Lung (tissue), 11 donors: ENCODE measurements at regions not wholly inside any gene's neighbourhood (a gene's known extent, or its start where the extent isn't known, plus 50 kb on each side); places are given as distances from the start of the nearest gene placed in this dataset.

ENCODE experiments used
- ATAC-seq: fragments of 200-7000 bp; cut with Tn5 transposase; one replicate; pipeline ENCODE4 v1.9.1; 2020; ENCODE audit warnings: moderate number of reproducible peaks; ENCODE audit not compliant: insufficient read depth, low FRiP score
- DNase-seq, 3 donors: peaks; one replicate each; pipeline ENCODE4 v3.0.0-alpha.2; 2013 to 2017
- H3K27ac ChIP-seq, 2 donors: one replicate each; pipeline ENCODE4 v1.5.1; 2013; ENCODE audit warnings: mild to moderate bottlenecking in 2 of 2, moderate library complexity in 2 of 2, control low read depth in 1 of 2, inconsistent platforms in 1 of 2, low read depth in 1 of 2, low read length in 1 of 2
- H3K27me3 ChIP-seq, 3 donors: one replicate each; pipeline ENCODE4 v1.5.1; 2013; ENCODE audit warnings: low read length in 2 of 3; ENCODE audit not compliant: control insufficient read depth in 3 of 3, insufficient read depth in 3 of 3
- H3K36me3 ChIP-seq, 4 donors: one replicate each; pipeline ENCODE4 v1.5.1; 2013; ENCODE audit warnings: low read length in 4 of 4, mild to moderate bottlenecking in 1 of 4, moderate library complexity in 1 of 4; ENCODE audit not compliant: control insufficient read depth in 4 of 4, insufficient read depth in 4 of 4
- H3K4me1 ChIP-seq, 5 donors: one replicate each; pipeline ENCODE4 v1.5.1; 2013; ENCODE audit warnings: low read length in 5 of 5, mild to moderate bottlenecking in 2 of 5, moderate library complexity in 1 of 5; ENCODE audit not compliant: control insufficient read depth in 5 of 5, insufficient read depth in 5 of 5
- H3K4me3 ChIP-seq: one replicate; pipeline ENCODE4 v1.5.1; 2013; ENCODE audit warnings: mild to moderate bottlenecking, control low read depth, moderate library complexity
- H3K9ac ChIP-seq, 2 donors: one replicate each; pipeline ENCODE4 v1.5.1; 2013; ENCODE audit warnings: low read length in 2 of 2, control low read depth in 1 of 2; ENCODE audit not compliant: insufficient read depth in 1 of 2
- H3K9me3 ChIP-seq, 4 donors: one replicate each; pipeline ENCODE4 v1.5.1; 2013; ENCODE audit warnings: low read length in 3 of 4, mild to moderate bottlenecking in 1 of 4, moderate library complexity in 1 of 4; ENCODE audit not compliant: control insufficient read depth in 4 of 4, insufficient read depth in 3 of 4
- WGBS, 2 donors: extraction: QIAGEN DNeasy Blood & Tissue Kit; methylation state at CpG; one replicate each; pipeline ENCODE4 v1.1.7; 2013; 5-methylcytosine and 5-hydroxymethylcytosine counted together
- TF ChIP-seq, protein P1 (sequence below): IDR thresholded peaks from 2 replicates; pipeline ENCODE4 v1.5.1; 2012; ENCODE audit warnings: mild to moderate bottlenecking; ENCODE audit errors: control extremely low read depth, extremely low read depth
- donor health status: control.
- donor health status: control.
- donor health status: Bipolar disorder and iron deficiency.
- donor health status: healthy.
- donor health status: DM: yes; HTN: yes; CAD: no.

DNA sequence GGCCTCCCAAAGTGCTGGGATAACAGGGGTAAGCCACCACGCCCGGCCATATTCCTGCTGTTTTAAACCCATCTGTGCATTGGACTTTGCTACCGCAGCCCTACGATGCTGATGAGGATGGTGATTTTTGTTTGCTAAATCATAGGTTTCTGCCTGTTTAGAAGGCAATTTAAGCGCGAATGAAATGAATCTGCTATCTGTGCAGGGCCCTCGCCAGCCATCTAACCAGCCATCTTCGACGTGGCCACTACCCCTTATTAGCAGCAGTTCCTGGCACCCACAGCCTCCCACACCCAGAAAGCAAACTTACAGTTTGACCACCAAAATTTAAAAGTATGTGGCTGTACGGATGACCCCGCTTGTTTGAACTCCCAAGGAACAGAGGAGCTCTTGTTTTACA lies 178.5 kb downstream of the SHOX start:
- no peak overlapping the region for H3K9ac ChIP-seq
- H3K9me3 ChIP-seq = peaks cover 0 to 4% (median 0%) of the 10 kb centered on the region in 4 donors
- H3K27me3 ChIP-seq = no peaks in the 10 kb centered on the region
- no peak overlapping the region for H3K4me3 ChIP-seq
- WGBS, 2 donors = 95 to 97% methylated on average over 11 of the region's 11 CpGs
- no peak for DNase-seq
- no peaks in the 10 kb centered on the region for H3K36me3 ChIP-seq
- H3K27ac ChIP-seq = no peak overlapping the region
- ATAC-seq = no peak
- TF ChIP-seq, protein P1, sequence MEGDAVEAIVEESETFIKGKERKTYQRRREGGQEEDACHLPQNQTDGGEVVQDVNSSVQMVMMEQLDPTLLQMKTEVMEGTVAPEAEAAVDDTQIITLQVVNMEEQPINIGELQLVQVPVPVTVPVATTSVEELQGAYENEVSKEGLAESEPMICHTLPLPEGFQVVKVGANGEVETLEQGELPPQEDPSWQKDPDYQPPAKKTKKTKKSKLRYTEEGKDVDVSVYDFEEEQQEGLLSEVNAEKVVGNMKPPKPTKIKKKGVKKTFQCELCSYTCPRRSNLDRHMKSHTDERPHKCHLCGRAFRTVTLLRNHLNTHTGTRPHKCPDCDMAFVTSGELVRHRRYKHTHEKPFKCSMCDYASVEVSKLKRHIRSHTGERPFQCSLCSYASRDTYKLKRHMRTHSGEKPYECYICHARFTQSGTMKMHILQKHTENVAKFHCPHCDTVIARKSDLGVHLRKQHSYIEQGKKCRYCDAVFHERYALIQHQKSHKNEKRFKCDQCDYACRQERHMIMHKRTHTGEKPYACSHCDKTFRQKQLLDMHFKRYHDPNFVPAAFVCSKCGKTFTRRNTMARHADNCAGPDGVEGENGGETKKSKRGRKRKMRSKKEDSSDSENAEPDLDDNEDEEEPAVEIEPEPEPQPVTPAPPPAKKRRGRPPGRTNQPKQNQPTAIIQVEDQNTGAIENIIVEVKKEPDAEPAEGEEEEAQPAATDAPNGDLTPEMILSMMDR = no peak
- no peaks in the 10 kb centered on the region for H3K4me1 ChIP-seq

DNA sequence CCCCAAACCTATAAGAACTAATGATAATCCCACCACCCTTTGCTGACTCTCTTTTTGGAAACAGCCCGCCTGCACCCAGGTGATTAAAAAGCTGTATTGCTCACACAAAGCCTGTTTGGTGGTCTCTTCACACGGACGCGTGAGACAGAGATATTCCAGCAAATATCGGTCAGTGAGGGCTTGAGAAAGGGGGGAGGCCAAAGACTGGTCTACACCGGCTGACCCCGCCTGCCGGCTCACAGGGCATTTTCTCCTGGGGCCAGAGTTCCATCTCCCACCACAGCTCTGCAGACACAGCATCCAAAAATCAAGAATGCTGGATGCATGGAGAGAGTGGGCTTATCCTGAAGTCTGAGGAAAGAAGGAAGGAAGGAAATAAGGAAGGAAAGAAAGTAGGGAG lies 176.0 kb downstream of the SHOX start:
- no peak overlapping the region for H3K9ac ChIP-seq
- TF ChIP-seq, protein P1 = no peak
- no peak for DNase-seq
- ATAC-seq = no peak
- H3K36me3 ChIP-seq = no peaks in the 10 kb centered on the region
- H3K27me3 ChIP-seq = no peaks in the 10 kb centered on the region
- no peak overlapping the region for H3K27ac ChIP-seq
- H3K9me3 ChIP-seq = peaks cover 0 to 4% (median 2%) of the 10 kb centered on the region in 4 donors
- no peaks in the 10 kb centered on the region for H3K4me1 ChIP-seq
- WGBS, 2 donors = 93 to 94% methylated on average over 8 of the region's 8 CpGs
- no peak overlapping the region for H3K4me3 ChIP-seq

DNA sequence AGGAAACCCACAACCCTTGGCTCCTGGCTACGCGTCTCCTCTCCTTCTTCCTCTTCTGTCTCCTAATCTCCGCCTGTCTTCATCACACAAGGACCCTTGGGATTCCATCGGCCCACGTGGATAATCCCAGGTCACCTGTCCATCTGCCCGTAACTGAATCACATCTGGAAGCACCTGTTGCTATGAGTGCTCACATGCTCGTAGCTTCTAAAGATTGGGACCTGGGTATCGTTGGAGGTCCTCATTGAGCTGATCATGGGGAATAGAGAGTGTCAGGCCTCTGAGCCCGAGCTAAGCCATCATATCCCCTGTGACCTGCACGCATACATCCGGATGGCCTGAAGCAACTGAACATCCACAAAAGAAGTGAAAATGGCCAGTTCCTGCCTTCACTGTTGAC lies 175.4 kb downstream of the SHOX start:
- no peak for ATAC-seq
- Histone ChIP-seq H3K27ac (no peak overlapping the region), H3K9ac (no peak overlapping the region), H3K9me3 (peaks cover 0 to 6% (median 2%) of the 10 kb centered on the region in 4 donors), H3K4me3 (no peak overlapping the region), H3K4me1 (no peaks in the 10 kb centered on the region), H3K27me3 (no peaks in the 10 kb centered on the region), H3K36me3 (no peaks in the 10 kb centered on the region)
- 76 to 84% methylated on average over 11 of the region's 11 CpGs for WGBS, 2 donors
- TF ChIP-seq, protein P1 = no peak
- no peak for DNase-seq

DNA sequence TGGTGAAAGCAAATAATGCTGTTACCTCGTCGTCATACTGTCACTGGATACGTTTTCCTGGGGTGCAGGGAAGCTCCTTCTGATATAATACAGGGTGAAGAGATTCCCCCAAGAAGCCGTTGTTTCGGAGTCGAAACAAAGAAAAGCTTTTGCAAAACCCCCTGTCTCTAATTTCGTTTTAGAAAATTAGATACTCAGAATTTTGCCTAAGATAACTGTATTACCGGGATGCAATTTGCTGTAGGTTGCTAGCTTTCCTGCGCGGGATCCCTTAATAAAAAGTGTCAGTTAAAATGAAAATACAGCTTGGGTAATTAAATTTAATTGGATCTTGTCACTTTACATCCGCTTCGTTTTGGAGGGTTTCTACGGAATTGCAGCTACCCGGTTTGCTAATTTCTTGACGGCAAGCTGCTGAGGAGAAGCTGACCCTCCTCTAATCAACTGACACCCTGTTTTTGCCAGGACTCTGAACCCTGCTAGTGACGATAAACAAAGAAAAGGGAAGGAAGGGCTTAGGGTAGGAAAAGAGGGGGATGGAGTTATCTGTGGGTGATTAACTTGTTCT lies 174.6 kb downstream of the SHOX start:
- Histone ChIP-seq H3K36me3 (no peaks in the 10 kb centered on the region), H3K27me3 (no peaks in the 10 kb centered on the region), H3K9me3 (peaks cover 0 to 10% (median 2%) of the 10 kb centered on the region in 4 donors), H3K27ac (no peak overlapping the region), H3K4me3 (no peak overlapping the region), H3K4me1 (no peaks in the 10 kb centered on the region), H3K9ac (no peak overlapping the region)
- DNase-seq (no peak), ATAC-seq (no peak)
- 20 to 39% methylated on average over 16 of the region's 16 CpGs for WGBS, 2 donors
- TF ChIP-seq, protein P1 = no peak
